ENCODE measurements at regions not wholly inside any gene's neighbourhood (a gene's known extent, or its start where the extent isn't known, plus 50 kb on each side); places are given as distances from the start of the nearest gene placed in this dataset.

GRCh38 chr21:35905096-35905962, 155.0 kb downstream of the SETD4 start:
- TF ChIP-seq, protein P1, sequence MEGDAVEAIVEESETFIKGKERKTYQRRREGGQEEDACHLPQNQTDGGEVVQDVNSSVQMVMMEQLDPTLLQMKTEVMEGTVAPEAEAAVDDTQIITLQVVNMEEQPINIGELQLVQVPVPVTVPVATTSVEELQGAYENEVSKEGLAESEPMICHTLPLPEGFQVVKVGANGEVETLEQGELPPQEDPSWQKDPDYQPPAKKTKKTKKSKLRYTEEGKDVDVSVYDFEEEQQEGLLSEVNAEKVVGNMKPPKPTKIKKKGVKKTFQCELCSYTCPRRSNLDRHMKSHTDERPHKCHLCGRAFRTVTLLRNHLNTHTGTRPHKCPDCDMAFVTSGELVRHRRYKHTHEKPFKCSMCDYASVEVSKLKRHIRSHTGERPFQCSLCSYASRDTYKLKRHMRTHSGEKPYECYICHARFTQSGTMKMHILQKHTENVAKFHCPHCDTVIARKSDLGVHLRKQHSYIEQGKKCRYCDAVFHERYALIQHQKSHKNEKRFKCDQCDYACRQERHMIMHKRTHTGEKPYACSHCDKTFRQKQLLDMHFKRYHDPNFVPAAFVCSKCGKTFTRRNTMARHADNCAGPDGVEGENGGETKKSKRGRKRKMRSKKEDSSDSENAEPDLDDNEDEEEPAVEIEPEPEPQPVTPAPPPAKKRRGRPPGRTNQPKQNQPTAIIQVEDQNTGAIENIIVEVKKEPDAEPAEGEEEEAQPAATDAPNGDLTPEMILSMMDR (IDR thresholded peaks at IDR 0.05): no peak
- no peak for TF ChIP-seq POLR2A (IDR thresholded peaks at IDR 0.05)
- peak; percentile 43 to 87 for DNase-seq (ENCODE audit: low spot score in 2 of 2)
- H3K4me3 ChIP-seq (ENCODE audit: low read depth, poor library complexity, severe bottlenecking): no peak overlapping the region
- intact Hi-C loops (cut with DNase I; ENCODE audit: low total_unique reads): no loop called here
- 47 to 56% methylated on average over 11 of the region's 11 CpGs for WGBS, 2 donors

DNA sequence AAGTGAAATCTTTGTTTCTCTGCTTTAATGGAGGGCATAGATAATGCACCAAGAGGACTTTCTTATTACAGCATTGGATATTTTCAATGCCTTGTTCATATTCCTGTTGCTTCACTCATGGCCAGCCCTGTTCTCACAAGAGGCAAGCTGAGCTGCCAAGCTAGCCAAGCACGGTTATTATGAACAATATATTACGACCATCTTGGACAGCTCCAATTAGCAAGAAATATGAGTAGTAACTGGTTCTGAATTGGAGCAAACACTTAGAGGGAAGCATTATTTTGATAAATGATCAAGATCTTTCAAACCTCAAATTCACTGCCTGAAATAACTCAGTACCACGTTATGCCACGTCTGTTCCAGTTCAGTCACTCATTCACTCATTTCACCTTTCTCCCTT, 159.8 kb downstream of the SETD4 start:
- 32 to 35% methylated on average over 4 of the region's 4 CpGs for WGBS, 2 donors
- TF ChIP-seq POLR2A (IDR thresholded peaks at IDR 0.05): no peak
- TF ChIP-seq, protein P1 (IDR thresholded peaks at IDR 0.05): no peak
- intact Hi-C loops (cut with DNase I; ENCODE audit: low total_unique reads): no loop called here
- no peak for DNase-seq (ENCODE audit: low spot score in 2 of 2)
- H3K4me3 ChIP-seq (ENCODE audit: low read depth, poor library complexity, severe bottlenecking): no peak overlapping the region

DNA sequence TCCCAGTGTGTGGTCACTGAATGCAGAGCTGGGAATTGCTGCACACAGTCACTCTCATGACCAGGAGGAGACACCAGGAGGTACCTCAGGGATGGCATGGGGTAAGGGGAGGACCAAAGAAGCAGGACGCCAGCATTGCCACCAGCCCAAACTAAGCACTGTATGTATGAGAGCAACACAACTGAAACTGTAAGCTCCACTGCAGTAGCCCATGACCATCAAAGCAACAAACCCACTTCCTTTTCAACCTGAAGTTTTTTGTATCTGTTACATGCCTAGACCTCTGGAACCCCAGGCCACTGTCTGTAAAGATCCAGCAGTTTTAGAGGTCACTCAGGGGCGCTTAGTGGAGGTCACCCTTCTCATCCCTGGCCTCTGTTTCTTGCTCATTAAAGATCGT, 164.3 kb downstream of the SETD4 start:
- 89% methylated on average over 3 of the region's 3 CpGs for WGBS, 2 donors
- intact Hi-C loops (cut with DNase I; ENCODE audit: low total_unique reads): no loop called here
- DNase-seq (ENCODE audit: low spot score in 2 of 2): peak in 1 of 2 donors; percentile 20
- H3K4me3 ChIP-seq (ENCODE audit: low read depth, poor library complexity, severe bottlenecking): no peak overlapping the region
- TF ChIP-seq, protein P1 (IDR thresholded peaks at IDR 0.05): no peak
- no peak for TF ChIP-seq POLR2A (IDR thresholded peaks at IDR 0.05)

DNA sequence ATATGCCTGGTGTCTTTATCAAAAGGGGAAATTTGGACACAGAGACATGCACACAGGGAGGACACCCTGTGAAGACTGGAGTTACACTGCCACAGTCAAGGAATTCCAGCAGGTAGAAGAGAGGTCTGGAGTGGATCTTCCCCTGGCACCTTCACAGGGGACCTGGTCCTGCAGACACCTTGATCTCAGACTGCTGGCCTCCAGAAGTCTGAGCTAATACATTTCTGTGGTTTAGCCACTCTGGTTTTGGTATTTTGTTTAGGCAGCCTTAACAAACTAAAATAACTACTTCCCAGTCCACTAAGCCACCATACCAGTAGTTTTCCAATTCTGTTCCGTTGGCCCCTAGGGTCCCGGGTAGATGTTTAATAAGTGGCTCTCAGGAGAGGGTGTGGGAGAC, 164.7 kb downstream of the SETD4 start:
- TF ChIP-seq, protein P1 (IDR thresholded peaks at IDR 0.05): no peak
- TF ChIP-seq POLR2A (IDR thresholded peaks at IDR 0.05): no peak
- H3K4me3 ChIP-seq (ENCODE audit: low read depth, poor library complexity, severe bottlenecking): no peak overlapping the region
- intact Hi-C loops (cut with DNase I; ENCODE audit: low total_unique reads): no loop called here
- 85 to 91% methylated on average over 2 of the region's 2 CpGs for WGBS, 2 donors
- DNase-seq (ENCODE audit: low spot score in 2 of 2): no peak

GRCh38 chr21:35893156-35893555, 167.2 kb downstream of the SETD4 start:
- 94 to 97% methylated on average over 3 of the region's 3 CpGs for WGBS, 2 donors
- no peak for TF ChIP-seq POLR2A (IDR thresholded peaks at IDR 0.05)
- TF ChIP-seq, protein P1 (IDR thresholded peaks at IDR 0.05): no peak
- no peak overlapping the region for H3K4me3 ChIP-seq (ENCODE audit: low read depth, poor library complexity, severe bottlenecking)
- intact Hi-C loops (cut with DNase I; ENCODE audit: low total_unique reads): no loop called here
- DNase-seq (ENCODE audit: low spot score in 2 of 2): no peak
